MM.1S (cell line): ENCODE measurements at regions not wholly inside any gene's neighbourhood (a gene's known extent, or its start where the extent isn't known, plus 50 kb on each side); places are given as distances from the start of the nearest gene placed in this dataset.

Source experiments
- DNase-seq: peaks from one replicate; pipeline ENCODE4 v3.0.0-alpha.2; 2015
- H2AFZ ChIP-seq: fragments of 300-600 bp; sonication (generic); 2 replicates; pipeline ENCODE4 v1.6.0; 2016; ENCODE audit warnings: antibody characterized with exemption, low read length
- H3F3A ChIP-seq: fragments of 300-600 bp; sonication (generic); 2 replicates; pipeline ENCODE4 v1.6.1; 2016; ENCODE audit warnings: mild to moderate bottlenecking, antibody characterized with exemption, low read length, moderate library complexity, mixed read lengths; ENCODE audit not compliant: insufficient read depth
- H3K27ac ChIP-seq: fragments of 300-600 bp; sonication (generic); 2 replicates; pipeline ENCODE4 v1.5.1; 2016; ENCODE audit warnings: mild to moderate bottlenecking, low read length
- H3K27me3 ChIP-seq: fragments of 300-600 bp; sonication (generic); replicated peaks from 2 replicates; pipeline ENCODE4 v1.6.0; 2016; ENCODE audit warnings: low read length; ENCODE audit not compliant: insufficient read depth
- H3K36me3 ChIP-seq: fragments of 300-600 bp; sonication (generic); replicated peaks from 2 replicates; pipeline ENCODE4 v1.6.1; 2016; ENCODE audit warnings: mild to moderate bottlenecking, low read length, mixed read lengths; ENCODE audit not compliant: insufficient read depth
- H3K4me1 ChIP-seq: fragments of 300-600 bp; sonication (generic); 2 replicates; pipeline ENCODE4 v1.6.1; 2016; ENCODE audit warnings: low read length, mixed read lengths
- H3K4me2 ChIP-seq: fragments of 300-600 bp; sonication (generic); 2 replicates; pipeline ENCODE4 v1.6.0; 2016; ENCODE audit warnings: low read depth, low read length
- H3K4me3 ChIP-seq: fragments of 300-600 bp; sonication (generic); 2 replicates; pipeline ENCODE4 v1.5.1; 2016; ENCODE audit warnings: low read length, mixed read lengths
- H3K79me2 ChIP-seq: fragments of 300-600 bp; sonication (generic); 2 replicates; pipeline ENCODE4 v1.6.1; 2016; ENCODE audit warnings: mixed run types, low read length, mixed read lengths
- H3K9ac ChIP-seq: fragments of 300-600 bp; sonication (generic); 2 replicates; pipeline ENCODE4 v1.6.1; 2016; ENCODE audit warnings: low read length, mixed read lengths
- H3K9me2 ChIP-seq: fragments of 300-600 bp; sonication (generic); replicated peaks from 2 replicates; pipeline ENCODE4 v1.6.1; 2016; ENCODE audit warnings: mild to moderate bottlenecking, low read length, mixed read lengths; ENCODE audit not compliant: insufficient read depth
- H3K9me3 ChIP-seq: fragments of 300-600 bp; sonication (generic); replicated peaks from 2 replicates; pipeline ENCODE4 v1.6.1; 2016; ENCODE audit warnings: mild to moderate bottlenecking, low read length, mixed read lengths; ENCODE audit not compliant: insufficient read depth
- H4K20me1 ChIP-seq: fragments of 300-600 bp; sonication (generic); 2 replicates; pipeline ENCODE4 v1.6.1; 2016; ENCODE audit warnings: mild to moderate bottlenecking, low read length, moderate library complexity, mixed read lengths; ENCODE audit not compliant: insufficient read depth
- CTCF ChIP-seq: fragments of 300-600 bp; sonication (generic); IDR thresholded peaks from 2 replicates; pipeline ENCODE4 v1.5.1; 2016; ENCODE audit warnings: antibody characterized with exemption, low read length, mixed read lengths
- EZH2 ChIP-seq: fragments of 300-600 bp; sonication (generic); optimal IDR thresholded peaks from 2 replicates; pipeline ENCODE3; 2017; ENCODE audit warnings: low read depth, mild to moderate bottlenecking, antibody characterized with exemption, low read length, mixed read lengths
- EZH2phosphoT487 ChIP-seq: fragments of 300-600 bp; sonication (generic); IDR thresholded peaks from 2 replicates; pipeline ENCODE4 v1.6.1; 2018; ENCODE audit warnings: antibody characterized with exemption, low read length

GRCh38 chr7:41193738-41194282, 509.1 kb downstream of the INHBA start:
- Histone ChIP-seq H3K27ac (no peak overlapping the region), H3K9ac (no peak overlapping the region), H3F3A (no peaks in the 10 kb centered on the region)

GRCh38 chr7:41190581-41190980, 512.3 kb downstream of the INHBA start:
- no peak overlapping the region for H3K27ac ChIP-seq
- H3K4me3 ChIP-seq: no peak overlapping the region
- no peak overlapping the region for H2AFZ ChIP-seq
- no peaks in the 10 kb centered on the region for H4K20me1 ChIP-seq
- no peak for DNase-seq
- no peaks in the 10 kb centered on the region for H3K27me3 ChIP-seq
- no peaks in the 10 kb centered on the region for H3K9me2 ChIP-seq
- H3K9ac ChIP-seq: no peak overlapping the region
- no peak overlapping the region for H3K4me2 ChIP-seq
- H3K4me1 ChIP-seq: no peaks in the 10 kb centered on the region
- H3K36me3 ChIP-seq: no peaks in the 10 kb centered on the region
- H3F3A ChIP-seq: no peaks in the 10 kb centered on the region
- H3K79me2 ChIP-seq: no peaks in the 10 kb centered on the region
- H3K9me3 ChIP-seq: no peaks in the 10 kb centered on the region
- TF ChIP-seq CTCF (no peak), EZH2phosphoT487 (no peak), EZH2 (no peak)

More at GRCh38 chr7:41193738-41194282, 509.1 kb downstream of the INHBA start:
- Histone ChIP-seq H3K79me2 (no peaks in the 10 kb centered on the region), H3K9me2 (no peaks in the 10 kb centered on the region), H3K4me3 (no peak overlapping the region), H4K20me1 (no peaks in the 10 kb centered on the region), H3K4me1 (no peaks in the 10 kb centered on the region), H3K27me3 (no peaks in the 10 kb centered on the region), H3K9me3 (no peaks in the 10 kb centered on the region), H2AFZ (no peak overlapping the region), H3K4me2 (no peak overlapping the region), H3K36me3 (no peaks in the 10 kb centered on the region)
- DNase-seq: no peak
- no peak for TF ChIP-seq CTCF
- no peak for TF ChIP-seq EZH2
- no peak for TF ChIP-seq EZH2phosphoT487

GRCh38 chr7:41189866-41190265, 513.0 kb downstream of the INHBA start:
- H2AFZ ChIP-seq: no peak overlapping the region
- H3K36me3 ChIP-seq: no peaks in the 10 kb centered on the region
- H3F3A ChIP-seq: no peaks in the 10 kb centered on the region
- no peaks in the 10 kb centered on the region for H3K79me2 ChIP-seq
- no peak for DNase-seq
- H3K9ac ChIP-seq: no peak overlapping the region
- H3K9me3 ChIP-seq: no peaks in the 10 kb centered on the region
- H3K4me2 ChIP-seq: no peak overlapping the region
- no peak overlapping the region for H3K27ac ChIP-seq
- H3K4me3 ChIP-seq: no peak overlapping the region
- H3K4me1 ChIP-seq: no peaks in the 10 kb centered on the region
- no peaks in the 10 kb centered on the region for H3K27me3 ChIP-seq
- H4K20me1 ChIP-seq: no peaks in the 10 kb centered on the region
- H3K9me2 ChIP-seq: no peaks in the 10 kb centered on the region
- TF ChIP-seq CTCF: no peak
- TF ChIP-seq EZH2: no peak
- TF ChIP-seq EZH2phosphoT487: no peak
